Right kidney (tissue), 1 donor: ENCODE measurements at regions not wholly inside any gene's neighbourhood (a gene's known extent, or its start where the extent isn't known, plus 50 kb on each side); places are given as distances from the start of the nearest gene placed in this dataset.

ENCODE experiments used
- DNase-seq: peaks from one replicate; pipeline ENCODE4 v3.0.0-alpha.2; 2016

- no peak for DNase-seq
Measured at GRCh38 chr1:60423146-60423780, 349.7 kb upstream of the C1orf87 start.

GRCh38 chr1:60421965-60422364 is 348.4 kb upstream of the C1orf87 start:
- DNase-seq: no peak

- no peak for DNase-seq
Measured at GRCh38 chr1:60419023-60419422, 345.5 kb upstream of the C1orf87 start.

- no peak for DNase-seq
Measured at GRCh38 chr1:60415696-60416095, 342.1 kb upstream of the C1orf87 start.

- no peak for DNase-seq
Measured at GRCh38 chr1:60413091-60413490, 339.5 kb upstream of the C1orf87 start.

GRCh38 chr1:60411591-60411990 is 338.0 kb upstream of the C1orf87 start:
- no peak for DNase-seq

- DNase-seq: no peak
Measured at GRCh38 chr1:60402816-60403215, 329.2 kb upstream of the C1orf87 start.

- no peak for DNase-seq
Measured at GRCh38 chr1:60402216-60402615, 328.6 kb upstream of the C1orf87 start.

GRCh38 chr1:60394436-60394835 is 320.9 kb upstream of the C1orf87 start:
- DNase-seq: no peak

- no peak for DNase-seq
Measured at GRCh38 chr1:60390593-60391282, 317.2 kb upstream of the C1orf87 start.

GRCh38 chr1:60388092-60388987 is 314.8 kb upstream of the C1orf87 start:
- no peak for DNase-seq

GRCh38 chr1:60387175-60387574 is 313.6 kb upstream of the C1orf87 start:
- DNase-seq: no peak

GRCh38 chr1:60386249-60386648 is 312.7 kb upstream of the C1orf87 start:
- DNase-seq: no peak

- DNase-seq: no peak
Measured at GRCh38 chr1:60376196-60376595, 302.6 kb upstream of the C1orf87 start.

GRCh38 chr1:60374537-60374936 is 301.0 kb upstream of the C1orf87 start:
- DNase-seq: no peak

GRCh38 chr1:60367532-60367931 is 294.0 kb upstream of the C1orf87 start:
- DNase-seq: peak; percentile 12

GRCh38 chr1:60359431-60359830 is 285.9 kb upstream of the C1orf87 start:
- DNase-seq: no peak

- no peak for DNase-seq
Measured at GRCh38 chr1:60350531-60350930, 277.0 kb upstream of the C1orf87 start.

GRCh38 chr1:60348884-60349283 is 275.3 kb upstream of the C1orf87 start:
- no peak for DNase-seq

- DNase-seq: no peak
Measured at GRCh38 chr1:60345621-60346020, 272.1 kb upstream of the C1orf87 start.

- no peak for DNase-seq
Measured at GRCh38 chr1:60345049-60345448, 271.5 kb upstream of the C1orf87 start.

GRCh38 chr1:60343736-60344135 is 270.2 kb upstream of the C1orf87 start:
- no peak for DNase-seq

GRCh38 chr1:60342569-60342968 is 269.0 kb upstream of the C1orf87 start:
- no peak for DNase-seq
